ENCODE measurements at regions not wholly inside any gene's neighbourhood (a gene's known extent, or its start where the extent isn't known, plus 50 kb on each side); places are given as distances from the start of the nearest gene placed in this dataset.

- DNase-seq (ENCODE audit: low spot score), result peak; percentile 83
- TF ChIP-seq CTCF (IDR thresholded peaks at IDR 0.05), result peak; percentile 67
- Histone ChIP-seq H3K4me3 (no peak overlapping the region), H3K27ac (no peak overlapping the region)
Measured at GRCh38 chr14:95442633-95443021, 73.8 kb downstream of the SYNE3 start.

DNA sequence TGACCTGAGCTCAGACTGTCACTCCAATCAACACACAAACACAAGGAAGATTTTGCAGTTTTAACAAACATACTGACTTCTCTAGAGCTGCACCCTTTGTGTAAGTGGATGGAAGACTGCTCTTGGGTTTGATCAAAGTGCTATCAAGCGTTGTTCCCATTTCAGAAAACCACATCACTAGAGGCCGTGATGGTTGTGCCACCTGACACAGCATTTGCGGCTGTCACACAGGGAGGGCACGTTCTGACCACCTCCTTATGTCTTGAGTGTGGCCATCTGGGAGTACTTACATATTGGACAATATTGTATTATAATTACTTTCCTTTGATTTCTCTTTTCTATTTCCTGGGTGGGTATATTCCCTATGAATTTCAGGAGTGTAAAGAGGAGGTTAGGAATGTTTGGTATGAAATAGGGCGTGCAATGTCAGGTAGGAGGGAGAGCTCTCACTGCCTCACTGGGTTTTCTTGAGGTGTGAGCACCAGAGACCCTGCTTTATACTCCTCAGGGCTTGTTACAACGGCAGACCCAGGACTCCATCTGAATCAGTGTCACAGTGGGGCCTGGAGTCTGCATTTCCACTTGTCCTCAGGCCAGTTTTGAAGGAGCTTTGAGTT is 74.3 kb downstream of the SYNE3 start:
- TF ChIP-seq CTCF (IDR thresholded peaks at IDR 0.05), result no peak
- Histone ChIP-seq H3K27ac (no peak overlapping the region), H3K4me3 (no peak overlapping the region)
- DNase-seq (ENCODE audit: low spot score), result no peak

DNA sequence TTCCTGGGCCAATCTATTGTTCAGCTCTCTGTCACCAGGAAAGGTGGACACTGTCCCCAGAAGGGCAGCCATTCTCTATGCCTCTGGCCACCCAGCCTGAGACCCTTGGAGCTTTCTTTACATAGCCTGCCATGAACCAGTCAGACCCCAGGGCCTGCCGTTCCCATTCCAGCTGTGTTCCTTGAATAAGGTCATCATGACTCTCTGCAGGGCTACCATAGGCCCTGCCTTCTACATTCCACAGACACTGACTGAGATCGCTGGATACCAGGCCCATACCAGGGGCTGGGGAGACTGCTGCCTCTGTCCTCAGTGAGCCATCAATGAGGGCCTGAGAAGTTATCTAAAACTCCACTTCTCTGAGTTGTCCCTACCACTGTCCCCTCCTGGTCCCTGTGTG is 75.5 kb downstream of the SYNE3 start:
- TF ChIP-seq CTCF (IDR thresholded peaks at IDR 0.05), result no peak
- Histone ChIP-seq H3K27ac (no peak overlapping the region), H3K4me3 (no peak overlapping the region)
- no peak for DNase-seq (ENCODE audit: low spot score)

DNA sequence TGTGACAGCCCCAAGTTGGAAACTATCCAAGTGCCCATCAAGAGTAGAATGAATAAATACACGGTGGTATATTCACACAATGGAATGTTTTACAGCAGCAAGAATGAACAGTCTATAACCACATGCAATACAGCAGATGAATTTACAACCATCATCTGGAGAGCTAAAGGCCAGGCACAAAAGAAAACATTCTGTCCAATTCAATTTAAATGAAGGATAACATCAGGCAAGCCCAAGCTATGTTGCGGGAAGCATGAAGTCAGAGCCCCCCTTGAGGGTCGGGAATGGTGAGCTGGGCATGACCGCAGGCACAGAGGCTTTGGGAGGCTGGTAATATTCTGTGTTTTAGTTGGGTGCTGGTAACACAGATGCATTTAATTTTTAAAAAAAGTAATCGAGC is 76.0 kb downstream of the SYNE3 start:
- H3K27ac ChIP-seq, result no peak overlapping the region
- H3K4me3 ChIP-seq, result no peak overlapping the region
- no peak for TF ChIP-seq CTCF (IDR thresholded peaks at IDR 0.05)
- DNase-seq (ENCODE audit: low spot score), result no peak

GRCh38 chr14:95439881-95440280 is 76.6 kb downstream of the SYNE3 start:
- no peak for DNase-seq (ENCODE audit: low spot score)
- TF ChIP-seq CTCF (IDR thresholded peaks at IDR 0.05), result no peak
- H3K27ac ChIP-seq, result no peak overlapping the region
- no peak overlapping the region for H3K4me3 ChIP-seq

- no peak for DNase-seq (ENCODE audit: low spot score)
- no peak overlapping the region for H3K4me3 ChIP-seq
- H3K27ac ChIP-seq, result no peak overlapping the region
- TF ChIP-seq CTCF (IDR thresholded peaks at IDR 0.05), result no peak
Measured at GRCh38 chr14:95437715-95438114, 78.7 kb downstream of the SYNE3 start.

GRCh38 chr14:95436354-95436753 is 80.1 kb downstream of the SYNE3 start:
- no peak for DNase-seq (ENCODE audit: low spot score)

More at GRCh38 chr14:95436354-95436753, 80.1 kb downstream of the SYNE3 start:
- TF ChIP-seq CTCF (IDR thresholded peaks at IDR 0.05), result no peak
- H3K4me3 ChIP-seq, result no peak overlapping the region
- no peak overlapping the region for H3K27ac ChIP-seq
